GM21528 (cell line): ENCODE measurements at regions not wholly inside any gene's neighbourhood (a gene's known extent, or its start where the extent isn't known, plus 50 kb on each side); places are given as distances from the start of the nearest gene placed in this dataset.
"Not testable (repeated sequence)": the region's sequence is repeated elsewhere in the genome, so short reads cannot be mapped to it uniquely, and the experiment has no call there.

Experiments used
- ATAC-seq: cut with Tn5 transposase; IDR thresholded peaks from one replicate; pipeline ENCODE4 v1.9.1; 2021; ENCODE audit warnings: mild to moderate bottlenecking, moderate library complexity; ENCODE audit not compliant: unreplicated experiment, low FRiP score

- no peak for ATAC-seq
These were observed 97.2 kb upstream of the ELMO1 start for GRCh38 chr7:37545619-37546534.

GRCh38 chr7:37546677-37547076, 98.0 kb upstream of the ELMO1 start:
- no peak for ATAC-seq

- no peak for ATAC-seq
These were observed 100.6 kb upstream of the ELMO1 start for GRCh38 chr7:37549076-37549931.

- ATAC-seq = no peak
These were observed 101.8 kb upstream of the ELMO1 start for GRCh38 chr7:37550426-37550825.

GRCh38 chr7:37550872-37551271, 102.2 kb upstream of the ELMO1 start:
- ATAC-seq = no peak

GRCh38 chr7:37552030-37552429, 103.4 kb upstream of the ELMO1 start:
- ATAC-seq = no peak

- ATAC-seq = not testable (repeated sequence)
These were observed 103.8 kb upstream of the ELMO1 start for GRCh38 chr7:37552439-37552838.

GRCh38 chr7:37555528-37555927, 106.9 kb upstream of the ELMO1 start:
- ATAC-seq = no peak

GRCh38 chr7:37557571-37558209, 109.0 kb upstream of the ELMO1 start:
- ATAC-seq = no peak

- ATAC-seq = no peak
These were observed 109.8 kb upstream of the ELMO1 start for GRCh38 chr7:37558320-37559096.

GRCh38 chr7:37570145-37570544, 113.4 kb upstream of the GPR141 start:
- ATAC-seq = no peak

- ATAC-seq = no peak
These were observed 111.8 kb upstream of the GPR141 start for GRCh38 chr7:37571806-37572205.

- no peak for ATAC-seq
These were observed 106.2 kb upstream of the GPR141 start for GRCh38 chr7:37577412-37577811.

- ATAC-seq = no peak
These were observed 105.7 kb upstream of the GPR141 start for GRCh38 chr7:37577901-37578300.

- ATAC-seq = no peak
These were observed 105.2 kb upstream of the GPR141 start for GRCh38 chr7:37578350-37578749.

- no peak for ATAC-seq
These were observed 103.2 kb upstream of the GPR141 start for GRCh38 chr7:37580376-37580775.

GRCh38 chr7:37584651-37585463, 98.7 kb upstream of the GPR141 start:
- not testable (repeated sequence) for ATAC-seq

- ATAC-seq = no peak
These were observed 92.7 kb upstream of the GPR141 start for GRCh38 chr7:37590824-37591223.

GRCh38 chr7:37592366-37592765, 91.2 kb upstream of the GPR141 start:
- no peak for ATAC-seq
